SH-SY5Y (cell line): ENCODE measurements at regions not wholly inside any gene's neighbourhood (a gene's known extent, or its start where the extent isn't known, plus 50 kb on each side); places are given as distances from the start of the nearest gene placed in this dataset.

ENCODE experiments used
- GATA2 ChIP-seq: IDR thresholded peaks from 2 replicates; pipeline ENCODE4 v1.6.1; 2011; ENCODE audit warnings: mild to moderate bottlenecking, low read depth, low read length
- GATA3 ChIP-seq: IDR thresholded peaks from 2 replicates; pipeline ENCODE4 v1.6.1; 2011; ENCODE audit warnings: low read depth, mild to moderate bottlenecking, low read length, moderate library complexity

DNA sequence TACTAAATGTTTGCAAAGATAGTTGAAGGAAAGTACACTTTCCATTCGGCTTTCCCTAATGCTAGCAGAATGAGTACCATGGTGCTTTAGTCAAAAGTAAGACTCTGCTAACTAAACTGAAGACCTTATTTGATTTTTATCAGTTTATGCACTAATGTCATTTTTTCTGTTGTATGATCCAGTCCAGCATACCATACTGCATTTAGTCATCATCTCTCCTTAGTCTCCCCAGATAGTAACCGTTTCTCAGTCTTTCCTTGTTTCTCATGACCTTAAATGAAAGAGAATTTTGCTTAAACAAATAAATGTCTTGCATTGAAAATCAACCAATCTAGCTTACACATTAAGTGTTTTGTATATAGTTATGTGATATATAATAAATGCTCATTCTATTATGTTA, 529.5 kb upstream of the SEMA3D start:
- no peak for TF ChIP-seq GATA2
- TF ChIP-seq GATA3, result no peak
